ENCODE measurements at regions not wholly inside any gene's neighbourhood (a gene's known extent, or its start where the extent isn't known, plus 50 kb on each side); places are given as distances from the start of the nearest gene placed in this dataset.

GRCh38 chr14:71855399-71856036, 76.7 kb upstream of the RGS6 start:
- DNase-seq, result peak in 19 of 51 donors; percentile 1 to 39 (median 6)

- no peak for DNase-seq
Measured at GRCh38 chr14:71856199-71856919, 75.9 kb upstream of the RGS6 start.

GRCh38 chr14:71863049-71863448, 69.2 kb upstream of the RGS6 start:
- DNase-seq, result no peak

- no peak for DNase-seq
Measured at GRCh38 chr14:71863766-71864165, 68.5 kb upstream of the RGS6 start.
